CD4-positive, alpha-beta T cell treated with Interleukin-1 beta for 1 hour (primary cell): ENCODE measurements at regions not wholly inside any gene's neighbourhood (a gene's known extent, or its start where the extent isn't known, plus 50 kb on each side); places are given as distances from the start of the nearest gene placed in this dataset.

Experiments used
- DNase-seq, 2 donors: peaks; one replicate each; pipeline ENCODE4 v3.0.0-alpha.2; 2020 to 2022

DNA sequence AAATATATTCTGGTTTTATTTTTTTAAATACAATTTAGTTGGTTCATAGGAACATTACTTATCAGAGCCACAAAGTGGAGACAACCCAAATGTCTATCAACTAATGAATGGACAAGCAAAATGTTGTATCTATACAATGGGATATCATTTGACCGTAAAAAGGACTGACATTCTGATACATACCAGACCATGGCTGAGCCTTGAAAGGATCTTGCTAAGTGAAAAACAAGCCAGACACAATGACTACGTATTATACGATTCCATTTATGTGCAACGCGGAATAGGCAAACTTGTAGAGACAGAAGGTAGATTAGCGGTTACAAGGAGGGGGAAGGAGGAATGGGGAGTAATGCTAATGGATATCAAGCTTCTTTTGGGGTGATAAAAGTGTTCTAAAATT is 621.6 kb downstream of the BNC2 start:
- no peak for DNase-seq

DNA sequence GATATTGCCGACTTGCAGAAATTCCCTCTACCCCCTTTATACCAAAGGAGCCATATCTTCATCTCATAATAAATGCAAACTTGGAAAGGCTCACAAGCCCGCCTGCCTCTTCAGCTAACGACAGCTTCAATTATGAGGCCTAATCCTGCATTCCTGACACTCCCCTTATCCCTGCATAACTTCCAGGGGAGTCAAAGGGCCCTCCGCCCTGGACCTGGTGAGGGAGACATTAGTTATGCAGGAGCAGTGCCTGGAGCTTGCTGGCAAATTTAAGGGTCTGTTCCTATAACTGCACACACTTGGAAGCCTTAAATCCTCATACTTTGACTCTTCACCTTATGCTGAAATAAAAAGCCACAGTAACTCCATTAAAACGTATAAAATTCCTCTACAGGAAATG is 617.9 kb downstream of the BNC2 start:
- DNase-seq = no peak

DNA sequence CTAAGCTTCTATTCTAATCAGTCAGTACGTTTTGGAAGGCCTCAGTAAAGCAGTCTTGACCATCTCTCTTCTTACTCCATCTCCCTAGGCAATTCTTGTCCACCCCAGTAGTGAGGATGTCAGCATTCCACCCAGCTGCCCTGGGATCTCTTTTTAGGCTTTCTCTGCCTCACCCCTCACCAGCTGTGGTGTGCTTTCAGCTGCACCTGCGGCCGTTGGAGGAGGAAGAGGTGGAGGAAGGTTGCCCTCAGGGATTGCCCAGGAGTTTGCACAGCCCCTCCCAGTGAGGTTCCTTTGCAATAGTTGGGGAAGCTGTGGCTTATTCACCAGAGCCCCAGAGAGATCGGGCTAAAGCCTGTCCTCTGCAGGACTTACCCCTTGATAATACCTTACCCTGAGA is 615.8 kb downstream of the BNC2 start:
- DNase-seq = no peak

DNA sequence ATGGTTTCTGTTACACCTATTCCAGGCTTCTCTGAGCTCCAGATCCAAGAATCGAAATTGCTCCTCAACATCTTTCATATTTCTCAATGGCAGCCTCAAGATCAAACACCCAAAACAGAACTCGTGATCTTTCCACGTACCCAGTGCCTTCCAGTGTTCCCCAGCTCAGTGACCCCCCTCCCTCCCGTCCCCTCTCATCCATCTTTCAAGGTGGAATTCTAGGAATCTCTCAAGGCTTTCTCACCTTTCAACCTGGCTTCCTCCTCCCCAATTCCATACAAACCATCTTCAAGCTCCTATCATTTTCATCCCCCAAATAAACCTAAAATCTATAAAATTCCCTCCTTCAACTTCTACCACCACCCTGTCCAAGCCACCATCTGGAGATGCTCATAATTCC is 615.3 kb downstream of the BNC2 start:
- DNase-seq = no peak

DNA sequence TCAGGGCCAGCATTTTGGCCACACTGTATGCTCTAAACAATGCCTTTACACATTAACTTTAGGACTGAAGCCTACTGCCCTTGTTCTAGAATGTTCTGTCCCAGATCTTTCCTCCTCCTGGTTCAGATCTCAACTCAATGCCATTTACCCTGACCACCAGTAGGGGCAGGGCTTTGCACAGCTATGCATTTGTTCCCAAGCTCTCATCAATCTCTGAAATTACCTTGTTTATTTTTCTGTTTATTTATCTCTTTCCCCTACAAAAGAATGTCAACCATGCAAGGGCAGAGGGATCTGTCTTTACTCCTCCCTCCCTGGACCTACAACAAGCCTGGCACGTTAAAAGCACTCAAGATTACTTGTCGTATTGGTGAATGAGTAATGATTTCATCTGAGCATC is 612.9 kb downstream of the BNC2 start:
- no peak for DNase-seq

DNA sequence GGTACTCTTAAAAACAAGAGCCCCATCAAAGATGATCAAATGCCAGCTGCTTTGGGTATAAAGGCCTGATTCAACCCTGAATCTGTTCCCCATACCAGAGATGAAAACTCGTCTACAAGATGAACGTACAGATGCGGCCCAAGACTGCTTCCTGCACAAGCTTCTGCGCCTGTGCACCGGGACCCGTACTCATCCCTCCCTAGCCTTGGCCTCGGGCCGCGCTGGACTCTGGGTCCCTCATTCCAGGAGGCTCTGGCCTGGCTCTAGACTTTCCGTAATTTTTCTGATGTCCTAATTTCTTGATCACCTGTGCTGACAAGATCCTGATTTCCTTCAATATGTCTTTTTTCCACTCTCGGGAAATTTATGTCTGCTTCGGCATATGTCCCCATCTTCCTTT is 612.3 kb downstream of the BNC2 start:
- DNase-seq = no peak

DNA sequence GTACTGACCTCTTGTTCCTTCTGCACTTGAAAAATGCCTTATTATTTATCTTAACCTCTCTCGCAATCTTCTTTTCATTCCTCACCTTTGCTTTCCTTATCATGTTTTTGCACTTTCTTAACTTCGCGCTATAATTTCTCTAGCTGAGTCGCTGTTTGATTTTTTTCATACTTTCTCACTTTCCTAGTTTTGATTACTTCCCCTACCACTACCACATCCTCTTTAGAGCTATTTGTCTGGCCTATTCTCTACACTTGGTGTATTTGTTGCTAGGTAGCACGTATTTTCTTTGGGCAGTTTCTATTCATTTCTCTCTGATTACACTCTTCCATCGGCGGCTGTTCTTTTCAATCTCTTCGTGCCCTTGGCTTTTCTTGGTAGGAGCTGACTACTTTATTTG is 611.8 kb downstream of the BNC2 start:
- DNase-seq = no peak

DNA sequence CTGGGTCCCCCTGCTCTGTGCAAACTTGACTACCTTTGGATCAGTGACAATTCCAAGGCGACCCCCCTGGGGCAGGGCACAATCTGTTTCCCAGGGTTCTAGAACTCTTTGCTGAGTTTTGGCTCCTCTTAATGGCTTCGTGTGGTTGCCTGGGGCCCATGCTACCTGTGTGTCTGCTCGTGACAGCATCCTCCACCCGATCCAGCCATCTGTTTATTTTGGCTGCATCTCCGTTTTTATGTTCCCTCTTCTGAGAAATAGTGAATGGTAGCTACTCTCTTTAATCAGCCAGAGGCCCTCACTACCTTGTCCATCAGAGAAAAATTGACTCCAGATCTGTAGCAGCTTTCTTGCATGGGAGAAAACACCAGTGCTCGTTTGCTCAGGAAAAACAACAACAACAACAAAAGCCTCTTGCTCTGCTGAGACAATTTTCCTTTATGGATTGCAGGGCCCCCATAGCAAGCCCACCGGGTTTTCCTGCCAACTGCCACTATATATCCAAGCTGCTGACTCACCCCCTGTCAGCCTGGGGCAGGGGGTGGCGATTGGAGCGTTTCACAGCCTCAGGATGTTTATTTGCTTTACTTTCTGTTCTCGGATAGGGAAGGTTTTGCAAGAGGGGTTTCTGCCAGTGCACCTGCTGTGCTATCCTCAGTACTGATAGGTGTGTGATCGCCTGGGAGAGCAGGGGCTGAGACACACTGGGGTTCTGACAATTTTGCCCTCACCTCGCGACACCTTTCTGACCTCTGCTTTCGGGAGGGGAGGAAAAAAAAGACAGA is 607.8 kb downstream of the BNC2 start:
- DNase-seq = no peak

DNA sequence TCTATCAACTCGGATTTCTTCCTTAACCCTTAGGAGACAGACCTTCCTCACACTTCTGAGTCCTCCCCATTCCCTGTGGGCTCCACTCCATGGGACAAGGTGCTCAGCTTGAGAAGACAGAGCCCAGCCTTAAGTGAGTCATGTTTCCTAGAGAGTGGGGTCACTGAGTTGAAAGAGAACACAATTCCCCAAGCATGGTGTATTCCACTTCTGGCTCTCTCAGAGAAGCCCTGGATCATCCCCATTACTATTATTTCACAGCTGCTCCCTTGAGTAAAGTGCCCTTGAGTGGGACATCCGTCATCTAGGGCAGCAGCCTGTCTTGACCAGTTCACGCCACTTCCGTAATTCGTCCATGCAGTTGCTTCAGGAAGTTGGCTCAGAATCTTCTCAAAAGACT is 604.8 kb downstream of the BNC2 start:
- DNase-seq = no peak

DNA sequence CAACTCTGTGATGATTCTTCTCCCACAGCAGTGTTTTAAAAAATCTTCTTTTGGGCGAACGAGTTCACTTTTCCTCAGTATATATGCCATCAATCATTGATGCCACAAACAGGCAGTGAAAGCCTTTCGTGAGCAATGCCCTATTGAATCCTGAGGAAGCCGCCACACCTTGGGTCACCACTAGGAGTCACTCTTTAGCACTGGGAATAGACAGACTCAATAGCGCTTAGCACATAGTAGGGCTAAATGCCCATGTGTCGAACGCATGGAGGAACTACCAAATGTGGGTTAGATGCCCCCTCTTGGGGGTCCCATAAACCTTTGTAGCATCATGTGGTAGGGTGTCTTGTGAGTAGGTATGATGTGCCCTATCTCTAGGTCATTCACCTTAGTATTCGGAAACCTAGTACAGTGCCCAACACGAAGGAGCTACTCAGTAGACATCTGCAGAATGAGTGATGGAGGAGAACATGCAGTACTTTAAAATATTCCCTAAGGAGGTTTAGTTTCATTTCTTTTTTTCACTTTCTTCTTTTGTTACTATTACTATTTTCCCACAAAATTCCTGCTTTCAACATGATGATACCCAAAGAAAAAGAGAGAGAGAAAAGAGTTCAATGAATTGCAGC is 603.7 kb downstream of the BNC2 start:
- no peak for DNase-seq

DNA sequence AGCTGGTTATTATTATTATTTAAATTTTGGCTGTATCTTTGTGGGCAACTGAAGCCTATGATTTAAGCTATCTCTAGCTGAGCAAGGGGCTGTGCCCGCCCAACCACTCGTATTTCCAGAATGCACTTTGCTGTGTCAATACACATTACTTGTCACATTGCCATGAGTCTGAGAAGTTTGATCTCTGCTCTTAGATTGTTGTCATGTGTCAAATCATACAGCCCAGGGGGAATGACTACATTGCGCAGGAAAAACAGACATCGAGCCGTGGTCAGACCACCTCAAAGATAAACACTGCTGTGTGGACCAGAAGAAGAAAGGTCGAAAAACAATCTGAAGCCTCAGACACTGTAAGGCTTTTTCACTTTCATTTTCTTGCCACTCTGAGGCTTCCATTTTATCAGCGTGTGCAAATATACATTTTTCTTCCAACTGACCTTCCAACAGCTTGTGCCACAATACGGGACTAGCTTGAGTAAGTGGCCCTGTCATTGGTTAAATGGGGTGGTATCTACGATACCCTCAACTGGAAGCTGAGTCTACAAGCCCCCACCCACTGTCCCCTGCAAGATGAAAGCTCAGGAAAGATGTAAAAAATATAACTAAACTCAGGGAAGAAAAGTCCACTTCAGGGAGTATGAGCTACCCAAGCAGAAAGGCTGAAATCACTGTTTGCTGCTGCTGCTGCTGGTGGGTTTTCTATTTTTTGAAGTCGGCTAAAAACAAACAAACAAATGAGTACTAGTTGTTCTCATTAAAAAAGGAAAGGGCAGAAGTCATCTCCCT is 603.0 kb downstream of the BNC2 start:
- DNase-seq = no peak

DNA sequence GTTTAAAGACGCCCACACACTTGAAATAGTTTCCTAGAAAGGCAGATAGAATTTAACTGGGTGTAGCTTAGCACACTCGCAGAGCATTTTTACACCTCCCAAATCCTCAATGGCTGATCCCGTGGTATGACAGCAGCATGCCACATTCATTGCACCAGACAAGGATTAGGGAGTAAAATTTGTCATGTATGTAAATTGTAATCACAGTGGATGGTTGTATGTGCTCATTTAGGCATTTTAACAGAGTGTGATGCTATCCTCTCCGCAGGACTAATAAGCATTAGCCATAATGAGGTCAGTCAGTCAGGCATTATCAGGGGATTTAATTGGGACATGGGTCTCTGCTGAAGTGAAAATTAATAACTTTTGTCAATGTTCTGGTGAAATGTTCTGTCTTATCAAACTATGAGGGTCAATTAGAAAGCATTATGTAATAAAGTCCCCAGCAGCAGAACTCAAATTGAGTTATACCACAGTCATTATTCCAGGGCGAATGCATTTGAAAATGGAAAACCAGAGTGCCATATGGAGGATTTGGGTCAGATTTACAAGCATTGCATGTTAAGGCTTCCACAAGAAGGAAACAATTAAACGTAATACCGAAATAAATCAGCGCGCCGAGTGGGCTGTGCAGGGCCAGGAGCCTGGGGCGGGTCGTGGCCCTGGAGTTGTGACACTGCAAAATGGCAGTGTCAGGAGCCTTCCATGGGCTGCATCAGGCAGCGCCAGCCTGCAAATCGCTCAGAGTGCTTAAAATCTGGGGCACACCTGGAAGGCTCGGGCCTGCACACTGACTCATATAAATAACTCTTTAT is 602.2 kb downstream of the BNC2 start:
- no peak for DNase-seq

DNA sequence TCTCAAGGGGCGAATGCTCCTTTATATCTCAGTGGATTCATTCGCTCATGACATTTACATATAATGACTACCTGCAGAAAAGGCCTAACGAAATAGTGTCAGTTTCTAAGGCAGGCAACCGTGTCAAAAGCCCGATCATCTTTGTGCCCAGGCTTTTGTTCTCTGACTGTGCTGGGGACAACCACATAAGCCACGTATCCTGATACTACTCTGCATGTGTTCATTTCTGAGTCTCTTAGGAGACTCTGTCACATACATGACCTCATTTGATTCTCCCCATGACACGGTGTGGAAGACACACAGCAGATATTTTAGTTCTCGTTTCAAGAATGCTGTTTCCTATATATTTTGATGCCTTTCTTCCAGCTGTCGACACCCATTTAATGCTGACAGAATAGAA is 598.5 kb downstream of the BNC2 start:
- DNase-seq = no peak

DNA sequence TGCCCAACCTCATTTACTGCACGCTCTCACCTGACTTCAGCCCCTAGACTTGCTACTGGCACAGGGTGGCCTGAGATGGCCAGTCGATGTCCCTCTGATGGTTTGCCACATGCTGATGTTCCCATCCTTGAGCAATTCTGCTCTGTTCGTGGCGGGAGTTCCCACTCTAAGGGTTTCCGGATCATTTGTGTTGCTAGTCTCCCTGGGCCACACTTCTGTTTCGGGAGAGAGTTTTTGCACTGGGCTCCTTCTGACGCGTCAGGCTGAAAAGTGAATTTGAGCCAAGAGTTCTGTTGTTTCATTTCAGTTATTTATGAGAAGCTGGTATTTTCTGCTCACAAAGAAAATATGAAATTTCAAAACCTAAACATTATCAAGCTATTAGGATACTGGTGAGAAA is 597.7 kb downstream of the BNC2 start:
- no peak for DNase-seq

DNA sequence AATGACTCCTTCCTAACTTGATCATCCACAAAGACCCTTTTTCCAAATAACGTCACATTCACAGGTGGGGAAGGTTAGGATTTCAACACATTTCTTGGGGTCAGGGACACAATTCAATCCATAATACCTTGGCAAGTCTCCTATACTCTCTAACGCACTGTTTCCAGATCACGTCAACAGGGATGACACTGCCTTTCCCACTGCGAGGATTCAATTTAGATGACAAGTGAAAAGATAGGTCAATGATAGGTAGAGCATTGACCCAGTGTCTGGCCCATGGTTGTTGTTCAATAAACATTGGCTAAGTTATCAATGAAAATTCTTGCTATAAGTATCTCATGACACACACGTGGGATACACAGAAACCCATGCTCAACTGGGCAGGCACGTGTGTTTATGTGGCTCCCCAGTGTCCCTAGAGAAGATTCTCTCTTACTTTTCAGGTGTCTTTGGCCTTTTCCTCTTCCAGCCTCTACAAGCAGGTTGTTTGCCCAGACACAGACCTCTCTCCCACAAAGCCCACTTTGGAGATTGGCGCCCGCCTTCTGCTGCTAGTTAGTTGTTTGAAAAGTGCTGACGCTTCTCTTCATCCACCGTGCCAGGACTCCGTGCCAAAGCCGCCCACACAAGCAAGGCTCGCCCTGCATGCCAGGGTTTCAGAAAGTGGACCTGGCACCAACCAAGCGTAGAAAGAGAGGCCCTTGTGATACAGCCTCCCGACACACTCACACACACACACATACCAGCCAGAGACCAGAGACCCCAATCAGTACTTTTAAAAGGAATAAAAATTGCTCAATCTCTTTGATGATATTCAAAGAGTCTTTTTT is 594.5 kb downstream of the BNC2 start:
- DNase-seq = no peak

DNA sequence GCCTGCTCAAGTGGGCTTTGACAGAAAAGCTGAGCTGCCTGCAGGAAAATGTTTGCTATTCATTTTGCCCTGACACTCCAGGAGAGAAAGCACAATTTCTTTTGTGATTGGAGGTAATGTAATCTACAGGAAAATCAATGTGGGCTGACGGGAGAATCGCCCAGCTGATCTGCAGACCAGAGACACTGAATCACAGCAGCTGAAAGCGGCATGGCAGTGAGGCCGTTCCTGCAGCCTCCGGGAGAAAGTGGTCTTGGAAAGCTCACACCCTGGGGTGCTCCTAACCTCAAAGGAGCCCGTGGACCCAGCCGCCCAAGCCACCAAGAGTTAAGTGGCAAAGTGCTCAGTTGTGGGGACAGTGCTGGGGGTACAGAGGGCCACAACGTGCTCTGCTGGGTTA is 593.6 kb downstream of the BNC2 start:
- no peak for DNase-seq

DNA sequence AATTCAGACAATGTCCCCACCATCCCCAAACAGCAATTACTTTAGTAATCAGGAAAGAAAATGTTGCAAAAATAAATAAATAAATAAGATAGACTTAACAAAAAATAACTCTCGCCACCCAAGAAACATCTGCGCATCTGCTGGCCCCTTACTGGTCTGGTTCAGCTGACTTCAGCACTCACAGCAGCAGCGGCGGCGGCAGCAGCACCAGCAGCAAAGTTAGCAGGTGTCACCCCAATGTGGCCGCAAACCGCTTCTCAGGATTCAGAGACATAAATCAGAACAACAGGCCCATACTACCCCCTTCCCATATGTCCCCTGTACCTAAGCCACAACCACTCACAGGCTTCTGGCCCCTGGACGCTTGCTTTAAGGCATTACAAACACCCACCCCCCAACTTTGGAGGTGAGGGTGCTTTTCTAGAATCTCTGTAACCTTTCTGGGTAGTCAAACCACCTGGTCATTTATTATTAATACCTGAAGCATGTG is 593.0 kb downstream of the BNC2 start:
- no peak for DNase-seq

DNA sequence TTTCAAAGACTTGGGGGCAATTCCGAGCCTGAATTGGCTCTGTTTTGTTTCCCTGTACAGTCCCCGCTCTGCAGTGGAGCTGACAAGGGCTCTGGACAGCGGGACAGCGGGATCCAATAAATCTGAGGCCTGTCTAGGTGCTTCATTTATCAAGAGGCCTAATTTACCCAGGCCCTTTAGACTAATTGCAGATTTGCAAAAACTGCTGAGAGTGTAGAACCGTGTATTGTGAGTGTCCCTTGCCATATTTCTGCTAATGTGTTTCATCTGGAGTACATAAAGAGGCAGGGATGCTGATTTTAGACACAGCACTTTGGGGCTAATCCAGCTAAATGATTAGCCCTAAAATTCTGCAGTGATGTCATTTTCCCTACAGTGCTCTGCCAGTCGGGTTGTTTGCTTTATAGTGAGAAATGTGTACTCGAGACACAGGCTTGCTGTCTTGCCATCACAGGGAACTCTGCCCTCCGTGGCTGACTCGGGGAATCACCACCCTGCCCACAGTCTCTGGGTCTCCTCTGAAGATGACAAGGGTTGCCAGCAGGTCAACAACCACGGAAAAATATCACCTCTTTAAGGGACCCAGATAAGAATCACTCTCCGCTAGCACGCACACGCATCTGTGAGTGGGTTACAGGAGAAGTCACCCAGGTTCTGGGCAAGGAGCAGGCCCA is 592.0 kb downstream of the BNC2 start:
- no peak for DNase-seq

DNA sequence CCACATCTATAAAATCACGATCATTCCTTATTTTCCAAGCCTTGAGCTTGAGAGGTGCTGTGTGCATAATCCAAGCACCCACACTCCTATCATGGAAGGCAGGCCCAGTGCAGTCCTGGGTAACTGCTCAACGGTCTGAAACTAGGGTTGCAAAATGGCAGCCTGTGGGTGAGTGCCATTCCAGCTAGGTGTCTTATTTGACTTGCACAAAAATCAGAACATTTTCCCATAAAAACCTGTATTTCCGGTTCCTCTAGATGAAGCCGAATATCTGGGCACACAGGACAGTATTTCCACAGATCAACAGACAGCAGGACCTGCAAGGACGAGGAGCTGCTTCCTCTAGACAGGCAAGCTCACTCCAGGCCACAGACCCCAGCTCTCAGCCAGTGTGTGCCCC is 588.8 kb downstream of the BNC2 start:
- DNase-seq = no peak

DNA sequence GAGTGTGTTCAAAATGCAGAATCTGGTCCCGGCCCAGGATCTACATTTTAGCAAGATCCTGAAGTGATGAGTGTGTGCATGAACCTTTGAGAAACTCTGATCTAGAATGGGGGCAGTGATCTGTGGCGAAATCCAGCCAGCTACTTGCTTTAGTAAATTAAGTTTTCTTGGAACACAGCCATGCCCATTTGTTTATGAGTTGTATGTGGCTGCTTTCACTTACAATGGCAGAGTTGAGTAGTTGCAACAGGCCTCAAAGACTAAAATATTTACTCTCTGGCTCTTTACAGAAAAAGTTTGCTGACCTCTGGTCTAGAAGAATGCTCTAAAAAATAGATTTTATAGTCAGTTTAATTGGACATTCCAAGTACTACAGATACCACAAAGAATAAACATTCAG is 588.3 kb downstream of the BNC2 start:
- no peak for DNase-seq

DNA sequence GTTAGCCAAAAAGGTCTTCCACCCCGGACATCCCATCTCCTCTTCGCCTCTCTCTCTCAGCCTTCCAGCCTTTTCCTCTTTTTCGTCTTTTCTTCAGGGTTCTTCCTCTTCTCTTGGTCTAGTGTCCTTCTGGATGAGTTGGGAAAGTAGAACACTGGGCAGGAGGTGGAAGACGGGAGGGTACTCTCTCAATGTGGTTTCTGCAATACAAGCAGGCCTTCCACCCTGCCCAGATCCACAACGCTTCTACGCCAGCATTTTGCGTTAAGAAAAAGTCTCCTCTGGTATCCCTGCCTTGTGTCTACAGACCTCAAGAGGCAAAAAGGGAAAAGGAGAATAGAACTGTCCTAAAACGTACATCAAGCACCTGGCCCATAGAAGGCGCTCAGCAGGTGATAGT is 587.8 kb downstream of the BNC2 start:
- no peak for DNase-seq

DNA sequence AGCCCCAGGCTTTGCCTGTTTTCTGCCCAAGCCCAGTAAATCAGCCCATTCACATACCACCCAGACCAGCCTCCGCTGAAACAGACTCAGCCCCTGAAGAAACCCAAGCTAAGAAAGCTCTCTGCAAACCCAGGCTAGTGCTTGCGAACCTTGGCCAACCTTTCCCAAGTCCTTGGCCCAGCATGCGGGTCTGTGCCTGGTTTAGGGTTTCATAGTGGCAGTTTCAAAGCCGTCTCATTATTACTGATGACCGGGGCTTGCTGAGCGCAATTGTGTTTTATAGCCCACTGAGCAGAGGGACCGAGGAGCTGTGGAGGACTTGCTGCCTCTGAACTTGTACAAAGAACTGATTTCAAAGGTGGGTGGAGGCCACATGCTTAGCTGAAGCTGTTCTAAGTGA is 584.3 kb downstream of the BNC2 start:
- DNase-seq = no peak
